BE2C (cell line): ENCODE measurements at regions not wholly inside any gene's neighbourhood (a gene's known extent, or its start where the extent isn't known, plus 50 kb on each side); places are given as distances from the start of the nearest gene placed in this dataset.

Source experiments
- DNase-seq: peaks from one replicate; pipeline ENCODE4 v3.0.0-alpha.2; 2020
- H3K27me3 ChIP-seq: fragments of 250-450 bp; sonication (Bioruptor Pico); 2 replicates; pipeline ENCODE4 v1.5.1; 2020; ENCODE audit warnings: mild to moderate bottlenecking
- H3K36me3 ChIP-seq: fragments of 250-450 bp; sonication (Bioruptor Pico); 2 replicates; pipeline ENCODE4 v1.5.1; 2020; ENCODE audit warnings: mild to moderate bottlenecking
- H3K4me1 ChIP-seq: fragments of 250-450 bp; sonication (Bioruptor Pico); 2 replicates; pipeline ENCODE4 v1.5.1; 2020
- H3K4me3 ChIP-seq: 2 replicates; pipeline ENCODE4 v1.5.1; 2011; ENCODE audit warnings: low read depth, low read length
- H3K9me3 ChIP-seq: fragments of 250-450 bp; sonication (Bioruptor Pico); 2 replicates; pipeline ENCODE4 v1.5.1; 2020
- TF ChIP-seq, protein P1 (sequence below): IDR thresholded peaks from 2 replicates; pipeline ENCODE4 v1.5.1; 2012; ENCODE audit warnings: mild to moderate bottlenecking, low read depth, low read length

DNA sequence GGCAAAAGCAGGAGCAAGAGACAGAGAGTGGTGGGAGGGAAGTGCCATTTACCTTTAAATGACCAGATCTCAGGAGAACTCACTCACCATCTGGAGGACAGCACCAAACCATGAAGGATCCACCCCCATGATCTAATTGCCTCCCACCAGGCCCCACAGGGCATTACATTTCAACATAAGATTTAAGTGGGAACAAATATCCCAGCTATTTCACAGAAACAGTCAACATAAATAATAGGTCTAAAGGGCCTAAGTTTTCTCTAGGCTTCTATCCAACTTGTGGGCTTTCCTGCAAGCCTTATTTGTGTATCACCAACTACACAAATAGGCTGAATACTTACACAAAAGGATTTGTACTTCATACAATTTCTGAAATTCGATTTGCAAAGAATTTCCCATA, 196.8 kb upstream of the POT1 start:
- DNase-seq, result no peak
- TF ChIP-seq, protein P1, sequence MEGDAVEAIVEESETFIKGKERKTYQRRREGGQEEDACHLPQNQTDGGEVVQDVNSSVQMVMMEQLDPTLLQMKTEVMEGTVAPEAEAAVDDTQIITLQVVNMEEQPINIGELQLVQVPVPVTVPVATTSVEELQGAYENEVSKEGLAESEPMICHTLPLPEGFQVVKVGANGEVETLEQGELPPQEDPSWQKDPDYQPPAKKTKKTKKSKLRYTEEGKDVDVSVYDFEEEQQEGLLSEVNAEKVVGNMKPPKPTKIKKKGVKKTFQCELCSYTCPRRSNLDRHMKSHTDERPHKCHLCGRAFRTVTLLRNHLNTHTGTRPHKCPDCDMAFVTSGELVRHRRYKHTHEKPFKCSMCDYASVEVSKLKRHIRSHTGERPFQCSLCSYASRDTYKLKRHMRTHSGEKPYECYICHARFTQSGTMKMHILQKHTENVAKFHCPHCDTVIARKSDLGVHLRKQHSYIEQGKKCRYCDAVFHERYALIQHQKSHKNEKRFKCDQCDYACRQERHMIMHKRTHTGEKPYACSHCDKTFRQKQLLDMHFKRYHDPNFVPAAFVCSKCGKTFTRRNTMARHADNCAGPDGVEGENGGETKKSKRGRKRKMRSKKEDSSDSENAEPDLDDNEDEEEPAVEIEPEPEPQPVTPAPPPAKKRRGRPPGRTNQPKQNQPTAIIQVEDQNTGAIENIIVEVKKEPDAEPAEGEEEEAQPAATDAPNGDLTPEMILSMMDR, result no peak
- Histone ChIP-seq H3K27me3 (no peaks in the 10 kb centered on the region), H3K9me3 (no peaks in the 10 kb centered on the region; the same call in 1 of the 2 replicates), H3K4me3 (no peak overlapping the region), H3K4me1 (no peaks in the 10 kb centered on the region), H3K36me3 (no peaks in the 10 kb centered on the region)

DNA sequence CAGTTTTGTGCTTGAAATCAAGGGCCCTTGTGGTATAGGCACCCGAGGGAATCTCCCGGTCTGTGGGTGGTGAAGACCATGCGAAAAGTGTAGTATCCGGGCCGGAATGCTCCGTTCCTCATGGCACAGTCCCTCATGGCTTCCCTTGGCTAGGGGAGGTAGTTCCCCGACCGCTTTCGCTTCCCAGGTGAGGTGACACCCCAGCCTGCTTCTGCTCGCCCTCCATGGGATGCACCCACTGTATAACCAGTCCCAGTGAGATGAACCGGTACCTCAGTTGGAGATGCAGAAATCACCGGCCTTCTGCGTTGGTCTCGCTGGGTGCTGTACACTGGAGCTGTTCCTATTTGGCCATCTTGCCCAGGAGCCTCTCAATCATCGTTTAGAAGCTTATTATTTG, 195.7 kb upstream of the POT1 start:
- TF ChIP-seq, protein P1, result no peak
- Histone ChIP-seq H3K36me3 (no peaks in the 10 kb centered on the region), H3K27me3 (no peaks in the 10 kb centered on the region), H3K9me3 (no peaks in the 10 kb centered on the region; the same call in 1 of the 2 replicates), H3K4me1 (no peaks in the 10 kb centered on the region), H3K4me3 (no peak overlapping the region)
- DNase-seq, result no peak

DNA sequence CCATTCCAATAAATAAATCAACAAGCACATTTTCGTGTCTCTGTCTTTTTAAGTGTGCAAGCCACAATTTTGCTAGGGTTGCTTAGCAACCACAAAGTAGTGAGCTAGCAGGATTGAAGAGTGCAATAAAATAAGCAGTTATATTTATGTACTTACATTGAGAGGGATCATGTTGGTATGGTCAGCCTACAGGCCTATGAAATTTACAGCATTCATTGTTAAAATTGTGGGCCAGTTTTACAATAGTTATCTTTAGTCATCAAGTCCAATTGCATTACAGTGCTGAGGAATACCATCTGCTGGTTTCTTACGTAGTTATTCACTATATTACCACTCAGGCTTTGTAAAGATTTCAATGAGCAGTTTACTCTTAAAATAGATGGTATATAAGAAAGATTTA, 192.5 kb upstream of the POT1 start:
- TF ChIP-seq, protein P1, result no peak
- H3K27me3 ChIP-seq, result no peaks in the 10 kb centered on the region
- DNase-seq, result no peak
- H3K4me3 ChIP-seq, result no peak overlapping the region
- no peaks in the 10 kb centered on the region for H3K36me3 ChIP-seq
- H3K4me1 ChIP-seq, result no peaks in the 10 kb centered on the region
- no peaks in the 10 kb centered on the region for H3K9me3 ChIP-seq

DNA sequence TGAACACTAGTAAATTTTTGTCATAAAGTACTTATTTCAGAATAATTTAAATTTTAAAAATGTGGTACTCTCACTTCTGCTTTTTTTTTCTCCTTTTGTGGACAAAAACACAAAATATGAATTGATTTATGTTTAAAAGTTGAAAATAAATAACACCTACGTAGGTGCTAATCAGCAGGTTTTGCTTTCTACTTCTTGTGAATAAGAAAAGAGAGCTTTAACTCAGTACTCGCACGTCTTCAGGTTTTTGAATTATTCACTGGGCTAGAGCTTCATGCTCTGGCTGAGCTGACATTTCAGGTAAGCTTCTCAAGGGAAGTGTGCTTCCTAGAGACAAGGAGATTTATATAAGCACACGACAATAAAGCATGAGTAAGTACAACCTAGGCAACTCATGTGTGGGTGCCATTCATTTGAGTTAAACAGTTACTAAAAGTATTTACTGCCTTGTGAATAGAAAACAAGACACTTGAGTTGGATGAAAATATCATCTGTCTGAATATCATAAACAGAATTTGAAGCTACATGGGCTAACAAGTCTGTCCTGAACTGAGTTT, 190.0 kb upstream of the POT1 start:
- DNase-seq, result no peak
- no peaks in the 10 kb centered on the region for H3K9me3 ChIP-seq
- TF ChIP-seq, protein P1, result no peak
- H3K27me3 ChIP-seq, result no peaks in the 10 kb centered on the region
- H3K4me3 ChIP-seq, result no peak overlapping the region
- H3K4me1 ChIP-seq, result no peaks in the 10 kb centered on the region
- no peaks in the 10 kb centered on the region for H3K36me3 ChIP-seq

DNA sequence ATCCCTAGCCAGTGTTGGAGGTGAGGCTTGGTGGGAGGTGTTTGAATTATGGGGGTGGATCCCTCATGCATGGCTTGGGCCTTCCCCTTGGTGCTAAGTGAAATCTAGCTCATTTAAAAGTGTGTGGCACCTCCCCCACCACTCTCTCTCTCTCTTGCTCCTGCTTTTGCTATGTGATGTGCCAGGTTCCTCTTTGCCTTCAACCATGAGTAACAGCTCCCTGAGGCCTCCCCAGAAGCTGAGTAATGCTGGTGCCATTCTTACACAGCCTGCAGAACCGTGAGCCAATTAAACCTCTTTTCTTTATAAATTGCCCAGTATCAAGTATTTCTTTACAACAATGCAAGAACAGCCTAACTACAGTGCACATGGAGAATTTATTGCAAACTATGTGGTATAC, 188.8 kb upstream of the POT1 start:
- H3K4me1 ChIP-seq, result no peaks in the 10 kb centered on the region
- no peaks in the 10 kb centered on the region for H3K27me3 ChIP-seq
- no peaks in the 10 kb centered on the region for H3K9me3 ChIP-seq
- H3K4me3 ChIP-seq, result no peak overlapping the region
- no peaks in the 10 kb centered on the region for H3K36me3 ChIP-seq
- no peak for DNase-seq
- TF ChIP-seq, protein P1, result no peak

DNA sequence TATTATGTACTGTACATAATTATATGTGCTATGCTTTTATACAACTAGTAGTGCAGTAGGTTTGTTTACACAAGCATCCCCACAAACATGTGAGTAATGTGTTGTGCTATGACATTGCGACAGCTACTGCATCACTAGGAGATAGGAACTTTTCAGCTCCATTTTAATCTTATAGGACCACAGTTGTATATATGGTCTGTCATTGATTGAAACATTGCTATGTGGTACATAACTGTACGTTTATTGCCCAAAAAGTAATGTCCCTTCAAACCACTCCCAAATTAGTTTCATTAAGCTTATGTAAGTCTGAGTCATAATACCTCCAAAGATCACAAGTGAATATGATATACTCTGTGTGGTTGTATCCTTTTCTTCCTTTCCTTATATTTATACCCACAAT, 183.2 kb upstream of the POT1 start:
- DNase-seq, result no peak
- Histone ChIP-seq H3K27me3 (no peaks in the 10 kb centered on the region), H3K36me3 (no peaks in the 10 kb centered on the region), H3K4me1 (no peaks in the 10 kb centered on the region), H3K4me3 (no peak overlapping the region), H3K9me3 (no peaks in the 10 kb centered on the region)
- TF ChIP-seq, protein P1, result no peak
